T-helper 1 cell treated with Interleukin-12 subunit alpha and Interleukin-12 subunit beta and Interleukin-4 antibody, amounts not matched to agents 30 μg/mL and 1 μg/mL, for 36 hours (primary cell): ENCODE measurements at regions not wholly inside any gene's neighbourhood (a gene's known extent, or its start where the extent isn't known, plus 50 kb on each side); places are given as distances from the start of the nearest gene placed in this dataset.

Experiments used
- H3K27ac Mint-ChIP-seq: one replicate; pipeline ENCODE4 v1.8.0; 2021; ENCODE audit warnings: mild to moderate bottlenecking, mixed read lengths
- H3K27me3 Mint-ChIP-seq: one replicate; pipeline ENCODE4 v1.8.0; 2021; ENCODE audit warnings: low read depth, mixed read lengths
- H3K36me3 Mint-ChIP-seq: one replicate; pipeline ENCODE4 v1.8.0; 2021; ENCODE audit warnings: low read depth, mixed read lengths
- H3K4me1 Mint-ChIP-seq: one replicate; pipeline ENCODE4 v1.8.0; 2021; ENCODE audit warnings: low read depth, mixed read lengths
- H3K4me3 Mint-ChIP-seq: one replicate; pipeline ENCODE4 v1.8.0; 2021; ENCODE audit warnings: mild to moderate bottlenecking, moderate library complexity, mixed read lengths
- H3K9me3 Mint-ChIP-seq: one replicate; pipeline ENCODE4 v1.8.0; 2021; ENCODE audit warnings: mixed read lengths

DNA sequence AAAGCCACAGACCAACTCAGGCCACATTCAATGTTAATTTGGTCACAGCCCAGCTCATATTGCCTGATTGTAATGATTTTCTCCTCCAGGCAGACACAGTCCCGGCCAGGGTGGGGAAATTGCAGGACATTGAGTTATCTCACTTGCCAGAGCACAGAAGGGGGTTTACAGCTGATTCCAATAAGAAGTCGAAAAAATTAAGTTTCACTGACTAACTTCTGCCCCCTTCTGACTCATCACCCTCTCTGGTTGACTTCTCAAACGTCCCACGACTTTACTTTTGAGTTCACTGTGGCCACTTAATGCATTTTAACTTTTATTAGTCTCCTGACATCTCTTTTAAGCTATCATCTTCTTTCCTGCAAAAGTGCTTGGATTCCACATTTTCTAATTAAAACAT lies 321.4 kb upstream of the WWC1 start:
- no peak overlapping the region for H3K27ac Mint-ChIP-seq
- H3K4me3 Mint-ChIP-seq = no peak overlapping the region
- no peaks in the 10 kb centered on the region for H3K36me3 Mint-ChIP-seq
- H3K9me3 Mint-ChIP-seq = no peaks in the 10 kb centered on the region
- no peaks in the 10 kb centered on the region for H3K4me1 Mint-ChIP-seq
- H3K27me3 Mint-ChIP-seq = no peaks in the 10 kb centered on the region

DNA sequence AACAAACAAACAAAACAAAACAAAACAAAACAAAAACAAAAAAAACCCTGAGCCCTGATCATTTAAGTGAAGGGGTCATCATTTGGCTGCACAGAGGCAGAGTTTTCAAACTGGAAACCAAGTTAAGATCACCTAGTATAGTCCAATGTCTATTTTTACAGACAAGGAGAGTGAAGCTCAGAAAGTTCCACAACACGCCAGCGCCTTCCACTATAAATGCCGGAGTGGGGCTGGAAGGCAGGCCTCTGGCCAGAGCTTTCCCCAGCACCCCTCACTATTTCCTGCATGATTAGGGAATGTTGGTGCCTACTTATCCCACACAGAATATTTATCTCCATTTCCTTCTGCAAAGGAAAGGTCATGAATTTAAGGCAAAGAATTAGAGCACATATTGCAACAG lies 319.7 kb upstream of the WWC1 start:
- no peaks in the 10 kb centered on the region for H3K36me3 Mint-ChIP-seq
- no peak overlapping the region for H3K4me3 Mint-ChIP-seq
- no peak overlapping the region for H3K27ac Mint-ChIP-seq
- no peaks in the 10 kb centered on the region for H3K27me3 Mint-ChIP-seq
- no peaks in the 10 kb centered on the region for H3K4me1 Mint-ChIP-seq
- H3K9me3 Mint-ChIP-seq = no peaks in the 10 kb centered on the region

DNA sequence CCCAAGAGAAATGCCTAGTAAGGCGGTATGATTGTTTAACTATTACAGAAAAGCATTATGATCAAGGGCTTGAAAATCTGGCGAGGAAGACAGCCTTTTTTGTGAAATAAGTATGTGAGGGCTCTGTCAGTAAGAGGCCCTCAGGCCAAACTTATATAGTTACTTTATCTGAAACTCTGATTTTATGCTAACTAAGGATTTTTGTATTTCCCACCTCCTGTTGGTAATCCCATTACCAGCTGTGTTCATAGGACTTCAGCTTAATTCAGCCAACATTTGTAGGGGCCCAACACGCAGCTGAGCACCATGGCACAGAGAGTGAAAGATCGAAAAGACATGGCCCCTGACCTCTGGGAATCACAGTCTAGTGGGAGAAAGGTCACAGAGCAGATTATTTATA lies 318.3 kb upstream of the WWC1 start:
- Mint-ChIP-seq H3K4me3 (no peak overlapping the region), H3K27ac (no peak overlapping the region), H3K27me3 (no peaks in the 10 kb centered on the region), H3K4me1 (no peaks in the 10 kb centered on the region), H3K9me3 (no peaks in the 10 kb centered on the region), H3K36me3 (no peaks in the 10 kb centered on the region)

DNA sequence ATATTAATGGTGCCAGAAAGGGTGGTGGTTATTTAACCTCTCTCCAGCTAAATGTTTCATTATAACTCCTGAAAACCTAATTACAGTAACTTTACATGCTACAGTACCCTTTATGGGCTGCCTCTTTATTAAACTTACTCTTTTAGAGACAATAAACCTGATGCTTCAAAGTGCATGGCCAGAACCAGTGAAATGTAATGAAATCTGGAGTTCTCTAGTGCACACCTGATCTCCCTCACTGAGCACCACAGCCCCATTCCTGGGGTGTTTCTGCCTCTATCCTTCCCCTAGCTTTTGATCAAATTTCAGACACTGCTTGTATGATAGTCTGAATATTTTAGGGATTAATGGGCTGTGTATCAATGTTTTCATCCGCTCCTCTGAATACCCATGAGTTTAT lies 306.5 kb upstream of the WWC1 start:
- Mint-ChIP-seq H3K27ac (no peak overlapping the region), H3K4me3 (no peak overlapping the region), H3K27me3 (no peaks in the 10 kb centered on the region), H3K36me3 (no peaks in the 10 kb centered on the region), H3K4me1 (no peaks in the 10 kb centered on the region), H3K9me3 (peaks cover 4% of the 10 kb centered on the region)

DNA sequence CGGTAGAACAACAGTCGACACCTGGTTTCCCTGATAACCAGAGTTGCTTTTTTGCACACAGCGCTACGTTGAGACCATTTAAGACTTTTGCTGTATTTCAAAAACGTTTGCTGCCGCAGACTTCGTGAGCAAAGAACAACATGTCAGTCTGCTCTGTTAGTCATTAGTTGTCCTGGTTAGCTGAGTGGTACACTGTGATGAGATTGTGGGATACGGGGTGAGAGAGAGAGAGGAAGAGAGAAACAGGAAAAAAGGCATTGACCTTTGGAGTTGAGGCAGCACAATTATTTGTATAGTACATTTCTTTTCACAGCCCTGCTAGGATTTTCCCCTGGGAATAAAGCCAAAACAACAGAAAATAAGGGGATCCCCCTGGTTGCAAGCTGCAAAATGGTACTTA lies 306.1 kb upstream of the WWC1 start:
- Mint-ChIP-seq H3K27me3 (no peaks in the 10 kb centered on the region), H3K36me3 (no peaks in the 10 kb centered on the region)

DNA sequence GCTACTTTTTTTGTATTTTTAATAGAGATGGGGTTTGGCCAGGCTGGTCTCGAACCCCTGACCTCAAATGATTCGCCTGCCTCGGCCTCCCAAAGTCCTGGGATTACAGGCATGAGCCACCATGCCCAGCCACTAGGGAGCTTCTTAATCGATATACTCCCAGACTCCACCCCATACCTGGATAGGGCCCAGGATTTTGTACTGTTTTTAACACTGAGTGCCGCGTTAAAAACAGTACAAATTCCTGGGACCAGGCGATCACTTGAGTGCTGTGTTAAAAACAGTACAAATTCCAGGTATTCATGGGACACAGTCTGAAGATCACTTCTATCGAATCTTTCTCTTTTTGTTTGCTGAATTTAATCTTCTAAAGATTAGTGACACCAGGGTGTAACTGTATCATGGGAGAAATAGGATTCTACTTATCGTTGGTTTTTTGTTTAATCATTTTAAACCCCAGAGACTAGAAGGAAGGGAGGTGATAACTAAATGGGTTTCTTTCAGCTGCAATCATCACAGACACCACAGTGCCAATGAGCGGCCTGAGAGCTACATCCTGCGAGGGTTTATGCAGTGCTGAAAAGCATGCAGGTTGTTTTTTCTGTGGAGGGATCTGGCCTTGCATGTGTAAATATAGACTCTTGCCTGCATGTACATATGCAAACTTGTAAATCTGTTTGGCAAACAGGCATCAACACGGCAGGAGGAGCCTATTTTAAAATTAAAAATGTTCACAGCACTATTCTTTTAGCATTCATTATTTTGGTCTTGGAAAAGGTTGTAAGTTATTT lies 303.8 kb upstream of the WWC1 start:
- Mint-ChIP-seq H3K4me1 (no peaks in the 10 kb centered on the region), H3K27ac (no peak overlapping the region), H3K27me3 (no peaks in the 10 kb centered on the region)

More for the DNA sequence above, 306.1 kb upstream of the WWC1 start:
- no peak overlapping the region for H3K27ac Mint-ChIP-seq
- H3K4me1 Mint-ChIP-seq = no peaks in the 10 kb centered on the region
- H3K9me3 Mint-ChIP-seq = peaks cover 4% of the 10 kb centered on the region
- no peak overlapping the region for H3K4me3 Mint-ChIP-seq

DNA sequence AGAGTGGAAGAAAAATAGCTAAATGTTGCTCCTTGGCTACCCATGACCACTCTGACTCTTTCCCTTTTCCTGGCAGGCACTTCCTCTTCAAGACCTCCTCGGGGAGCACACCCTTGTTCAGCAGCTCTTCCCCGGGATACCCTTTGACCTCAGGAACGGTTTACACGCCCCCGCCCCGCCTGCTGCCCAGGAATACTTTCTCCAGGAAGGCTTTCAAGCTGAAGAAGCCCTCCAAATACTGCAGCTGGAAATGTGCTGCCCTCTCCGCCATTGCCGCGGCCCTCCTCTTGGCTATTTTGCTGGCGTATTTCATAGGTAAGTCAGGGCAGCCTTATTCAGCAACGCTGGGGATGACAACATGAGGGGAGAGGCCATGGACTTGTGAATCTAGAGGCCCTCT lies 298.6 kb upstream of the WWC1 start:
- no peaks in the 10 kb centered on the region for H3K9me3 Mint-ChIP-seq
- H3K36me3 Mint-ChIP-seq = no peaks in the 10 kb centered on the region
- H3K4me1 Mint-ChIP-seq = no peaks in the 10 kb centered on the region
- H3K27ac Mint-ChIP-seq = no peak overlapping the region
- H3K27me3 Mint-ChIP-seq = no peaks in the 10 kb centered on the region
- H3K4me3 Mint-ChIP-seq = no peak overlapping the region

More for the DNA sequence above, 303.8 kb upstream of the WWC1 start:
- no peaks in the 10 kb centered on the region for H3K9me3 Mint-ChIP-seq
- H3K36me3 Mint-ChIP-seq = no peaks in the 10 kb centered on the region
- no peak overlapping the region for H3K4me3 Mint-ChIP-seq

DNA sequence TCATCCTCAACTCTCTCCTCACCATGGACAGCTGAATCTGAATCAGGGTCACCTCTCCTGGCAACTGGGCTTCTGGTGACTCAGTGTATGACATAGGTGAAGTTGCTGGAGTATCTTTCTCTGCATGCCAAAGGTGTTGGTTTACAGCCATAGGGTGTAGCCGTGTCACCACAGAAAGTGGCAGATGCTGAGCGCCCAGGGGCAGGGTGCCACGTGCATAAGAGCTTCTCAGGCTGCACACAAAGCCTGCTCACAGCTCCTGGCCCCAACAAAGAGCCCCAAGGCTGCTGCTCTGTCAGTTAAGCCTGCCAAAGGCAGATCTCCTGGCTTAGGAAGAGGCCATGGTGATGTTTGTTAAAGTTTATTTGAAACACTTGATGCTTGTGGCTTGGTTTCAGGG lies 297.7 kb upstream of the WWC1 start:
- Mint-ChIP-seq H3K27ac (no peak overlapping the region), H3K27me3 (no peaks in the 10 kb centered on the region), H3K4me1 (no peaks in the 10 kb centered on the region), H3K36me3 (no peaks in the 10 kb centered on the region), H3K4me3 (no peak overlapping the region), H3K9me3 (no peaks in the 10 kb centered on the region)

DNA sequence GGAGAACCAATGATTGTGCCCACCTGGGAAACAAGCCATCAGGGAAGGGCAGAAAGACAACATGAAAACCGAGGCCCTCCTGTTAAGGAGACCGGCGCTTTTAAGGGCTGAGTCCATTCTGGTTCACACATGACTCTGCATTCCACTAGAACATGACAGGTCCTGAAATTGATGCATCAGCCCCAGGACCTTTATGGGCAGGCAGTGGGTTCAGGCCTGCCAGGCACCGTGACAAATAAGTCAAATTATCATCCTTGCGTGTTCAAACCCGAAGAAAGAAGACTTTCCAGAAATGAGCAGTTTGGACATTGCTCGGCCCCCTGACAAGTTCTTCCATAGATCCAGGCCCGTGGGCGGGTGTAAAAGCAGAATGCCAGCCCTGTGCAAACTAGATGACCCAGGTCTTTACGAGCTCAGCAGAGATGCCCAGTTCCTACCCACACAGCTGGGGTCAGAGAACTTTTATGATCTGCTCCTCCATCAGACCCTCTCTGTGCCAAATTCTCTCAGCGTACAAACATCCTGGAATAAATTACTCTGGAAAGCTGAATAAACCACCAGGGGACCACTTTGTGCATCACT lies 295.5 kb upstream of the WWC1 start:
- Mint-ChIP-seq H3K36me3 (no peaks in the 10 kb centered on the region), H3K27ac (no peak overlapping the region), H3K4me1 (no peaks in the 10 kb centered on the region)

DNA sequence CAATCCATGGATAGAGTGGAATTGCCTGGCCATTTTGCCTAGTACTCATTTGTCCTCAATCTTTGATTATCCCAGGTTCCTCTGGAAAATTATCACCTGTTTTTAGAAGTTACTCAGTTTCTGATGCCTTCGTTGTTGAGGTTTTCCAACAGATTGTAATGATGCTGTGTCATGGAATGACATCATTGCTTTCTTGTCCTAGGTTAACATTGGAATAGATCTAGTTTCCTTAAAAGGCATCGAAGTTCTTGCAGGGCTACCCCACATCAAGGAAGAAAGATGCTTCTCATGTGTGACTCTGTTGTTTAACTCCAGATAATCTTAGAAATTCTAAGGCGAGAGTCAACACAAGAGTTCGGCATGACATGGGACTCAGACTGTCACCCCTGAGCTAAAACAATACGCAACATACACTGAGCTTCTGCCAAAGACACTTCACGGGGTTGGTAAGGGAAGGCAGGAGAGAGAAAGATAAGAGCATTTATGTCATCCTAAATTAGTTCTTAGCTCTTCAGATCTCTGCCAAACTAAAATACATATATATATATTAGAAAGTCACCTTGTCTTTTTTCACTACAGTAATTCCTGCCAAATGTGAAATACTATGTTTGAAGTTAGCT lies 293.2 kb upstream of the WWC1 start:
- H3K4me3 Mint-ChIP-seq = no peak overlapping the region
- H3K27ac Mint-ChIP-seq = no peak overlapping the region
- H3K27me3 Mint-ChIP-seq = no peaks in the 10 kb centered on the region
- H3K9me3 Mint-ChIP-seq = no peaks in the 10 kb centered on the region
- H3K36me3 Mint-ChIP-seq = no peaks in the 10 kb centered on the region
- no peaks in the 10 kb centered on the region for H3K4me1 Mint-ChIP-seq

More for the DNA sequence above, 295.5 kb upstream of the WWC1 start:
- Mint-ChIP-seq H3K27me3 (no peaks in the 10 kb centered on the region), H3K9me3 (no peaks in the 10 kb centered on the region), H3K4me3 (no peak overlapping the region)

DNA sequence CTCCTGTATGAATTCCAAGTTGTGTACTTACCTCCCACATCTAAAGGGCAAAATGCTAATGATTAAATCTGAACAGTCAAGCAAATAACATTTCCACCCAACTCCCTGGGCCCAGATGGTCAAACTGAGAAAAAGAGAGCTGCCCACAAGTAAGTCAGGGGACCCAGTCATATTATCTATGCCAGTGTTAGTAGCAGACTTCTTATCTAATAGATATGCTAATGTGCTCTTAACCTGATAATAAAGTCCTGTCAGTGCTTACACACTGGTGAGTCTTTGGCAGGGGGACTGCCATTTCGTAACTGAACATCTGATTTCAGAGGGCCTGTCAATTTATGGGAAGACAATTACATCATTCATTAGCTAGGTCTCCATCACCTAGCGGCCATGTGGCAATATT lies 292.3 kb upstream of the WWC1 start:
- Mint-ChIP-seq H3K27me3 (no peaks in the 10 kb centered on the region), H3K36me3 (no peaks in the 10 kb centered on the region), H3K27ac (no peak overlapping the region), H3K4me3 (no peak overlapping the region), H3K4me1 (no peaks in the 10 kb centered on the region), H3K9me3 (no peaks in the 10 kb centered on the region)

DNA sequence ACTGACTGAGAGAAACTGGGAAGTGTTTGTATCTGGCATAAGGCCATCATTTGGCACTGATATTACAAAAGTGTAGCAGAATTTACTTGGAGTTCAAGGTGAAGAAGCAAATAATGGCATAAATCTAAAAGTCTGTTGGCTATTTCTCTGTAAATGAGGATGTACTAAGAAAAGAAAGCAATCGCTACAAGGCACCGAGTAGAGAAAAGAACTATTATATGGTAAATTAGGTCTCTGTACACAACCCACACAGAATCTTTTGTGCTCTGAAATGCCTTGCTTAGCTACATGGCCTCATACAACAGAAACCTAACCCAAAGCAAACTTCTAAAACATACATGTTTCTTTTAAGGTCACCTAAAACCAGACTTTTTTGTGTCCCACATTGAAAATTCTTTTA lies 290.1 kb upstream of the WWC1 start:
- H3K4me1 Mint-ChIP-seq = no peaks in the 10 kb centered on the region
- H3K27ac Mint-ChIP-seq = no peak overlapping the region
- no peaks in the 10 kb centered on the region for H3K27me3 Mint-ChIP-seq
- H3K9me3 Mint-ChIP-seq = no peaks in the 10 kb centered on the region
- H3K36me3 Mint-ChIP-seq = no peaks in the 10 kb centered on the region
- H3K4me3 Mint-ChIP-seq = no peak overlapping the region

DNA sequence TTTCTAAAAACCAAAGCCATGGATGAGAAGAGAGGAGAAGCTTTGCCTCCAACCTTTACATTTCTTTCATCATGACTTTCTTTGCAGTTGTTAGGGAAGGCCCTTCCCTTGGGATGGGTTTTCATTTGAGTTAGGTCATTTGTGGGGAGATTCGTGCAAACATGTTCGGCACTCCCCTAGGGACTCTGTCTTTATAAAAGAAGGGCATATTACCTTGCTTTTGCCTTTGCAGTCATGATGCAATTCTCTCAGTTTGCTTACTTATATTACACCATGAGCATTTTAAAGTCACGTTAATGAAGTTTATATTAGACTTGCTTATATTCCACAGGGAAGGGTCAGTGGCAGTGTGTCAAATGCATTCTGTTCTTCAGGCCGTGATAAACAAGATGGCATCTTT lies 289.3 kb upstream of the WWC1 start:
- H3K9me3 Mint-ChIP-seq = no peaks in the 10 kb centered on the region
- H3K4me1 Mint-ChIP-seq = no peaks in the 10 kb centered on the region
- no peaks in the 10 kb centered on the region for H3K36me3 Mint-ChIP-seq
- no peak overlapping the region for H3K27ac Mint-ChIP-seq
- H3K27me3 Mint-ChIP-seq = no peaks in the 10 kb centered on the region
- no peak overlapping the region for H3K4me3 Mint-ChIP-seq

DNA sequence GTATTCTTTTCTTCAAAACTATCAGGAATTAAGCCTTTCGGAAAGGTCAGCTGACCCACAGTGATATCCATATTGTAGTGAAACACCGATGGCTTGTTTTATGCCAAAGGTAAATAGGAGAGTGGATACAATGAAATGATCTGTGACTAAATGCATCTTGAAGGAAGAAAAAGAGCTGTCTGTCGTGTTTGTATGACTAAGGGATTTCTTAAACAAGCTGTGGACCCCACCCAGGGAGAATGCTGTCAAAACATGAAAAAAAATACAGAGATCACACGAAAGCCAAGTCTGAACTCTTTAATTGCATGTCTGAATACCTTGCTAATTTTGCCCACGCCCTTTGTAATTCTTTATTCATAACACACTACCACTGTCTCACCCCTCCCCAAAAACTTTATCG lies 286.4 kb upstream of the WWC1 start:
- H3K27ac Mint-ChIP-seq = no peak overlapping the region
- H3K4me1 Mint-ChIP-seq = no peaks in the 10 kb centered on the region
- H3K4me3 Mint-ChIP-seq = no peak overlapping the region
- no peaks in the 10 kb centered on the region for H3K9me3 Mint-ChIP-seq
- no peaks in the 10 kb centered on the region for H3K36me3 Mint-ChIP-seq
- H3K27me3 Mint-ChIP-seq = no peaks in the 10 kb centered on the region

DNA sequence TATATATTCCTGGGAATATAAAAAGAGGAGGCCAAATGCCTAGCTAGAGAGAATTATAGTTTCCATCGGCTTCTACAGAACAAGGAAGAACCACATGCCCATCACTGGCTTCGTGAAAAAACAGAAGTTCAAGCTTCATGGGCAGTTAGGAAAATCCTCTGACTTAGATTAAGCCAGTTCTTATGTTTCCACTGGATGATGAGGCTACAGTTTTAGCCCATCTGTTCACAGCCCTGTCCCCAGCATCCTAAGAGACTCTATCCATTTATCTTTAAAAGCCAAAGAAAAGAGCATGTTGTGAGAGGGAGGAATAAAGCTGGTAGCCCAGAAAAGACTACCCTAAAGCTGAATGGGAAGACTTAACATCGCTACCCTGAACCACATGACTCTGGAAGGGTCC lies 285.5 kb upstream of the WWC1 start:
- Mint-ChIP-seq H3K9me3 (no peaks in the 10 kb centered on the region), H3K36me3 (no peaks in the 10 kb centered on the region), H3K4me1 (no peaks in the 10 kb centered on the region)

More for the DNA sequence above, 285.5 kb upstream of the WWC1 start:
- Mint-ChIP-seq H3K27me3 (no peaks in the 10 kb centered on the region), H3K4me3 (no peak overlapping the region), H3K27ac (no peak overlapping the region)
